GM19395 (cell line): ENCODE measurements at regions not wholly inside any gene's neighbourhood (a gene's known extent, or its start where the extent isn't known, plus 50 kb on each side); places are given as distances from the start of the nearest gene placed in this dataset.

ENCODE experiments used
- ATAC-seq: cut with Tn5 transposase; IDR thresholded peaks from one replicate; pipeline ENCODE4 v1.9.1; 2021; ENCODE audit warnings: mild to moderate bottlenecking, moderate library complexity; ENCODE audit not compliant: unreplicated experiment

DNA sequence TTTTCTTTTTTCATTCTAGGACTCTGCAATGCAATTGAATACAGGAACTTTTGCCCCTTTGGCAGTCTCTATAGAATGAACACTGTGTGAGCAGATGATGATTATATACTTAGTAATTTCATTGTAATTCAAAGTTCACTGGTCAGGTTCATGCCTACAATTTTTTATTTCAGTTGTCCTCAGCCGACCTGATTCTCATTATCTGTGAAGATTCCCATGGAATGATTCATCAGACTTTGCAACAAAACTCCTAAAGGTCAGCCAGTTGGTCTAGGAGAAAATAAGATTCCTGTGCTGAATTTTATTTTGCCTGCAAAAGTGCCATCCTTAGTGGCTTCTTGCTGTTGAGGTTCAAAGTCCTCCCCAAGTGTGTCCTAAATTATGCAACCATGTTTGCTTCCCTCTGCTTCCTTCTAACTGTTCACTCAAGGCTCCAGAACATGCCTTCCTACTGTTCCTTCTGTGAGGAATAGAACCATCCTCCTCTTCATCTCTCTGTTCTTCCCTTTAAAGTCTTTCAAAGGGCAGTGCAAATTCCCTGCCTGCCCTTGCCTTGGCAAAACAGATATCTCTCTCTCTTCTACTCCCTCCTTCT, 194.2 kb upstream of the CNR1 start:
- no peak for ATAC-seq

DNA sequence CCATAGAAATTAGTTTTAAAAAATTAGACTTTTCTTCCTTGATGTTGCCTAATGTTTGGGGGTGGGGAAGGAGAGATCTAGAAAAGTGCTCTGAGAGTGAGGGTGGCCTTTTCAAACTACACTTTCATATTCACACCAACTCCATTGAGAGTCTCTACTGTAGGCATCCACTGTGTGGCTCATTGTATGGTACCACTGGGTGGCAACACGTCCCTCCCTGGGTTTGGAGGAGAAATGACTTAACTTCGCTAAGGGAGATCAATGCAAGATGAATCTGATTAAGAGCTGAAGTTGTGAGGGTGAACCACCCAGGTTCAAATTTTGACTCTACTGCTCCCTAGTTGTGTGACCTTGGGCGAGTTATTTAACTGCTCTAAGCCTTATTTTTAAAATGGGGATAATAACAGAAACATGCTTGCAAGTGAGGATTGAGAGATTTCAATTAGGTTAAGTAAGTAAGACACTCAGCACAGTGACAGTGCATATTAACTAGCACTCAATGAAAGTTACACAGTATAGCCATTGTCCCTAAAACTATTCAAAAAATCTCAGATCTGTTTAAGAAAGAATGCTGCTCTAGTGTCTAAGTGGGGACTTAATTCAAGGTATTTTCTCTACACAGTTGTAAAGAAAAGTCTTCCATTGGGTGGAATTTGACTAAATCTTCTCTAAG, 193.5 kb upstream of the CNR1 start:
- no peak for ATAC-seq

DNA sequence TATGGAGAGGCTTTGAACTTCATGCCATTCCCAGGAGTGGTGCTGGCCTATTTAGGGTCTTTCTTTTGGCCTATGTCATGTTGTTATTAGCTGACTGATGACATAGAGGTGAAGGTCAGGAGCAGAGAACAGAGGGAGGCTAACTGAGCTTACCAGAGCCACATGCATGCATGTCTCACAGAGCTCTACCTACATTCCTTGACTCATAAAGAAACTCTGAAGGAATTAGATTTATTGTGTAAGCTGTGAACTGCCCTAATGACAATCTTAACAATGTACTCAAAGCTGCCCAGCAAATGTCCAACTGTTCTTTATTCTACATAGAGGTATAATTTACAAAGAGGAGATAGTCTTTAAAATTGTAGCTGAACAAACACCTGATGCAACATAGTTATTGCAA, 192.7 kb upstream of the CNR1 start:
- ATAC-seq = no peak

DNA sequence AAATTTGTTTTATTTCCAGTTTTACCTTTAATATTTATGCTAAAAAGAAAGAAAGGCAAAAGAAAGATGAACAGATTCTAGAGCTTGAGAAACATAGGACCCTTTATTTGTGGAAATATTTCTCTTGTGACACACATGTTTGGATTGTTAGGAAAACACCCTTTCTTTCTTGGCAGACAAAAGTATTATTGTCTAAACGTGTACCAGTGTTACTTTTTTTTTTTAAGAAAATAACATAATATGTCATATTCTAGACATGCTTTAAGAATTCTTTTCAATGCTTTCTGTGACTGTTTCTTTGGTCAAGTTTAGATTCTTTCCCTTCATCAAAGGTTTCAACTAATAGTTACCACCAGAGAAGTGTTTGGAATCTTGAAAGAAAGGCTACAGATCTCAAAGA, 183.4 kb upstream of the CNR1 start:
- ATAC-seq = no peak

DNA sequence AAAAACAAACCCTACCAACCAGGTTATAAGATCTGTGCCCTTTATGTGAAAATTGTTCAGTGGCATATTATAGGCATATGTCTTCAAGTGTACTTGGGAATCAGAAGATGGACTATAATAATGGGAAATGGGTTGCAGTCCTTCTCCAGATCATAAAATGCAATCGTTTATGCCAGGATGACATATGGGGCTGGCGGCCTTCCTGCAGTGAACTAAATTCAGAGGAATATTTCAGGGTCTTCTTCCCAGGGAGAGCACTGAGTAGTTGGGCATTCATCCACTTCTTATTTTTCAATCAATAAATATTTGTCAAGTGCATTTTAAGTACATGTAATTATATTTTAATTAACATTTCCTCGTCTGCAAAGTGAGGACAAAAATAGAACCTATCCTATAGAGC, 176.2 kb upstream of the CNR1 start:
- no peak for ATAC-seq

DNA sequence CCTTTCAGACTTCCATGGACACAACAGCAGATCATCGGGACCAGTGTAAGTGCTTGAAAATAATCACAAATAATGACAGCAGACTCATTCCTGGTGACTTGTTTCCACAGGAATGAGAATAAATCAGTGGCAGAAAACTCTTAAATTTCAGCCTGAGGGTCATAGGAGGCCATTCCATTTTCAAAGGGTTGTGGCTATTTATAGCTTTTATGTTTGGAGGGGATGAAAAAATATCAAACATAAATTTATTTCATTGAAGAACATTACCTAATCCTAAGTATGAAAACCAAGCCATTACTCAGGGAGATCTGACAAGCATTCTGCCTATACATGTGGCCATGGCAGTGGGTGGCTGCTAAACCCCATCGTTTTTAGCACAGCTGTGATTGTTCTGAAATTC, 173.6 kb upstream of the CNR1 start:
- no peak for ATAC-seq

DNA sequence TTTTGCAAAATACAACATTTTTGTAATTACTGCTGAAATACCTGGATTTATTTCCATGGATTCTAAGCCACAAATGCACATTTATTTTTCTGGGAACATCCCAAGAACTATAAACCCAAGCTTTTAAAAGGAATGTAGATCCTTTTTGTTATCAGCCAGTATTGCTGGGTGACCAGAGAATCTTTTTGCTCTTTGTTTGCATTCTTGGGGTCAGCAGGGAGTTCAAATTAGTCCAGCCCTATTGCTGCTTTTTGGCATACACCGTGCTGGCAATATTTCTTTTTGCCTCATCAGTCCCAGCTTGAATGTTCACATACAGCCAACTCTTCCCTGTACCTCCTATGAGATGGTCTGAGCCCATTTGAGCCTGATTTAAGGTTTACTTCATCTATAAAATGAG, 155.2 kb upstream of the CNR1 start:
- ATAC-seq = no peak

DNA sequence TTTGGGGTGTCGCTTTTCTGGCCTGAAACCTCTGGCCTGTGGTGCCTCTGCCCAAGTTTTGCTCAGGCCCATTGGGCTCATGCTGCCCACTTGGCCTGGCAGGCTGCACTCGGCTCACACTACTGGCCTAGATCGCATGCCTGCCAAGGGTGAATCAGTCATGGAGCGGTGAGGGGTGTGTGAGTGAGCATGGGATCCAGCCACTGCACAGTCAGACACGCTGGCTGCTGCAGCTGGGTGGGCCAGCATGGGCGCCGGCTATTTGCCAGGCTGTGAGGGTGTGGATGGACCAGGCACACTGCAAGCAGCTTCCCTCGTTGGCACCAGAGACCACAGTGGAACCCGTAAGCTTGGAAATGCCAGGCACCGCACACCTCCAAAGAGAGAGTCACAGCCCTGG, 145.4 kb upstream of the CNR1 start:
- ATAC-seq = no peak

DNA sequence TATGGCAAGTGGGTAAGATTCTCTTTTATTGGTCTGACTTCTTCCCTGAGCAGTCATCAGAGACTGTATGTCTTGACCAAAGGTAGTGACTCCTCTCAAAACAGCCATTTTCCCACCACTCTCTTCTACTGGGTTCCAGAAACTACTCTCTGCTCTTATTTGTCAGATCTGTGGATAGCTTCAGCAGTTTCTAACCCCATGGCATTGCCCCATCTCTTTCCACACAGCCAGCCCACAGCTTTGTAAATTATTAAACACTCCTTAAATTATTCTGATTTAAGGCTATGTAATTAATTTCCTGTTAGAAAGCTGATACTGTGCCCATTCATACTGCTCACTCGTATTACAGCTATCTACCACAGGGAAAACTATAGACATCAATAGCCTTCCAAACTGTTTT, 138.4 kb upstream of the CNR1 start:
- no peak for ATAC-seq

DNA sequence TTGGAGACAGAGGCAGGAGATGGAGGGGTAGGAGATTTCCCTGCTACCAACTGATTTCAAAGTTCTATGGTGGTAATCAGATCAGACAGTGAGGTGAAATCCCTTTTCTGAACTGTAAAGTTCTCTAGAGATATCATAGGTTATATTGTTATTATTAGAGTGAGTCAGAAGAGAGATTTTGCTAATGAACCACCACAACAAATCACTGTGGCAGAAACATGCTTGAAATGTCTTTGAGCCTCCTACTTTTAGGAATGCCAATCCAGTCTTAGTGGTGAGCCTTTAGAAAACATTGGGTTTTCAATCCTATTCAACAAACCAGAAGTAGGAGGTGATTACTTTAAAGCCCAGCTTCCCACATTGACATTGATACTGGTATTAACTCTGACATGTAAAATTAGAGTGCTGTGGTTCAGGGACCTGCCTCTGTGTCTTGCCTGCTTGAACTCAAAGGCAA, 136.7 kb upstream of the CNR1 start:
- no peak for ATAC-seq

DNA sequence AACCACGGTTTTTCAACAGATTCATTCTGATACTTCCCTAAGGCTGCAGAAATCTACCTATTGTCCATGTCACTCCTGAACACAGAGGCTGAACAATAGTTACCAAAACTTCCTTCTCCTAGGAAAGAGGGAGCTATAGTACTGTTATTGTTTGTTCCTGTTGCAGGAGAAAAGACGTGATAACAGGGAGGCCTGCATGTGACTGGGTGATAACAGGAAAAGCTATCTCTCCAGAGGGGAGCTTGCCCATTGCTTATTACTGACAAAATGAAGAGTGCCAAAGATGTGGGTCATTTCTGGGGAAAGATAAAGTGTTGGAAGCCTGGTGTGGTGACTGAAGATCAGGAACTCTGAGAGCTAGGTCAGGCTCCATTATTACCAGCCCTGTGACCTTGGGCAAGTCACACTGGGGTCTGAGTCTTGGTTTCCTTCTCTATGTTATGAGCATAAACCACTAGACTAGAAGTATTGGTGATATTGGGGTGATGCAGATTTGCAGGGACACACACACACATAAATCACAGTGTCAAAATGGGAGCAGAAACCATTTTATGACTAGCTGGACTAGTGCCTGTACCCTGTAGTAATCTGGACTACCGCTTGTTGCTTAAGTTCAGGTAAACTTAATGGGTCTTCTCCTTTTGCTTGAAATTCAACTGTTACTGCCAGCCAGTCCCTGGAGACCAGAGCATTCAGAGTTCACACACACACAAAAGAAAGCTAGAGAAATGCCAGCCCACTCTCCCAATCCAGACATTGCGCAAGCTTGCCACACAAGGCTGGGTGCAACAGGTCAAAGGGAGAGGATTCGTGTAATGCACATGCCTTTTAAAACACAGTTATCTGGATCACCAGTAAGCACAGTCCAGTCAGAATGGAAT, 136.0 kb upstream of the CNR1 start:
- no peak for ATAC-seq

DNA sequence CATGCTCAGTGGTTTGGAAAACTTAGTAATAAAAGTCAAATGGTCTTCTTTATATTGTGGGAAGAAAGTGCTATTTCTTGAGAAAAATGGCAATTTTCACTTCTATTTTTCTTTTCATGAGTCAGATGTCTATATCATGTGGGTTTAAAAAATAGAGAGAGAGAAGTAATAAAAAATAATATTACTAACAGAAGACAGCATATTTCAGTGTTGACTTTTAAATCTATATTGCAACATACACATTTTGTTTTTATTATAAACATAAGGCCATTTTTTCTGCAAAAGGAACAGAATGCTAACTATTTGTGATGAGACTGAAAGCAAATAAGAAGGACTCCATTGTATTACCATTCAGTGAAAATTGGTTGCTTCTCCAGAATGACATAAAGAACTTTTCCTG, 135.1 kb upstream of the CNR1 start:
- no peak for ATAC-seq

DNA sequence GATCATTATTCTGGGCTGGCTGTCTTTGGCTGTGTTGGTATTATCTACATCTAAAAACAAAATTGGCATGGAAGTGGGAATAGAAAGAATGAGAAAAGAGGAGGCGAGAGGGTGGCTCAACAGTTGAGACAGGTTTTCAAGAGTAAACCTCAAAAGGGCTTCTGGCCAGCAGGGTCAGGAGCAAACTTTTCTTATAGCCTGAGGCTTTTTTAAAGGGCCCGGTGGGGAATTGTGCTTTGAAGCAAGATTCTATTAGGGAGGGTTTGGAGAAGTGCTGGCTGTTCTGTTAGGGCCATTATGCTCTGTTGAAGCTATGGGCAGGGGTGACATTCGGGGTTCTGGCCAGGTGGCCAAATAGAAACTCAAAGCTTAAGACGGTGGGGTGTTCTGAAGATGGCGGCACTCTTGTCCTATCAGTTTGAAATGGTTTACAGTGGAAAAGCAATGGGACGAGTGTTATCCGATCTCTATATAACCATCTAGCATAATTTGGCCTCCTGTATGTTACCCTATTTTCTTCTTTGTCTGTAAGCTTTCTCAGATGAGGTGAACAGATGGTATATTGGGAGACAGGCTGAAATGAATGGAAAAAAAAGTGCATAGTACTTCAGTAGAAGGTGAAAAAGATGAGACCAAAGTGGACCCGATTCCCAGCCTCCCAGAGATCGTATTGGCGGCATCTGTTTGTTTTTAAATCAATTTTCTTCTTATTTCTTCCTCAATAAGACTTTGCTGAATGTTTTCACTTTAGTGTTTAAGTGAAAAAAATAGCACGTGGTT, 132.1 kb upstream of the CNR1 start:
- ATAC-seq = no peak

DNA sequence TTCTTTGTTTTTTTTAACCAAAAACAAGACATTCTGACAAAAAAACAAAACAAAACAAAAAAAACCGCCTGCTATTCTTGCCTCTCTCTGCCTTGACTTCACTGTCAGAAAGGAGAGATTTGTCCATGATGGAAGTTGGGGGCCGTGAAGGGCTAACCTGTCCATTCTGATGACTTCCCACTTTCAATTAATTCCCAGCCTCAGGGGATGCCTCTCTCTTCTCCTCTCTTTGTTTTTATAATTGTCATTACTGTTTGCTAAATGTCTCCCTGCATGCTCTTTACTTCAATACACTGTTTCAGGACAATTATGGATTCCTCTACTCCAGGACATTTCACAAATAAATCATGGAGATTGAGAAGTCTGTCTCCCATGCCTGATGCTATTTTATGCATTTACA, 130.5 kb upstream of the CNR1 start:
- no peak for ATAC-seq

DNA sequence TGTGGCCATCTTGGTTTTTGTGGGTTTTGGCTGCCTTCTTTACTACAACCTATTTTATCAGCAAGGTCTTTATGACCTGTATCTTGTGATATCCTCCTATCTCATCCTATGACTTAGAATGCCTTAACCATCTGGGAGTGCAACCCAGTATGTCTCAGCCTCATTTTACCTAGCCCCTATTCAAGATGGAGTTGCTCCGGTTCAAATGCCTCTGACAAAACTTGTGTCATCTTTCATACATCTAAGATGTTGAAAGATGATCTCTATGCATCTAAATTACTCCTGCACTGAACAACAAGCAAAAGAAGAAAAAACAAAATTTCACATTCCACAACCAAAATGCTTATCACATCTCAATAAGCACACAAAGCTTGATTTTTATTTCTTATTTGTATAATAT, 129.5 kb upstream of the CNR1 start:
- ATAC-seq = no peak

DNA sequence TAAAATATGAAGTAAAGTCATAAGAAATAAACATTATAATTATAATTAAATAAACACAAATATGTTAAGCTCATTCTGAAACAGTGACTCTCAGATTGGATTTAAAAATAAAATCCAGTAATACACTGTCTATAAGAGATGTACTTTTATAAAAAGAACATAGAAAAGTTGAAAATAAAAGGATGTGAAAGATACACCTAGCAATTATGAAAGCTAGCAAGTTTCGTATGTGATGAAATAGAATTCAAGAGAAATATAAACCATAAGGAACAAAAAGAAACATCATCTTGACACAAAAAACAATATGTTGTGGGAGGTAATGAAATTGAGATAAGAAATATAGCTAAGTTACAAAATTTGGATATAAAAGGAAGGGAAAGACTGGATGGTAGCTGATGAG, 128.6 kb upstream of the CNR1 start:
- no peak for ATAC-seq

DNA sequence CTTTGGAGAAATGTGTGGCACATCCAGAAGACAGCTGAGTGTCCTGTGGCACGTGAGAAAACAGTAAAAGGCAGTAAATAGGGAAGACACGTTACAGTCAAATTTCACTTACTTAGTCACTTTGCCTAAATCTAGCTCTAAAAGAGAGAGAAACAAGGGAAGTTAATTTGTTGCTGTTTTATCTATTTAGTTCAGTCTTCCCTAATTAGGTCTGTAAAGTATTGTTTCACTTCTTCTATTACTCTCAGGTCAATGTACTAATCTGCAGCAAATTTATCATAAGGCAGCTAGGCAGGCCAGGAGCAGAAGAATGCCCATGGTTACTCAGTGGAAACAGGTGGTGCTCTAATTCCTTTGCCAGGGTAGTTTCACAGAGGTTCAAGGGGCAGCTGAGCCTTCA, 124.3 kb upstream of the CNR1 start:
- ATAC-seq = no peak

DNA sequence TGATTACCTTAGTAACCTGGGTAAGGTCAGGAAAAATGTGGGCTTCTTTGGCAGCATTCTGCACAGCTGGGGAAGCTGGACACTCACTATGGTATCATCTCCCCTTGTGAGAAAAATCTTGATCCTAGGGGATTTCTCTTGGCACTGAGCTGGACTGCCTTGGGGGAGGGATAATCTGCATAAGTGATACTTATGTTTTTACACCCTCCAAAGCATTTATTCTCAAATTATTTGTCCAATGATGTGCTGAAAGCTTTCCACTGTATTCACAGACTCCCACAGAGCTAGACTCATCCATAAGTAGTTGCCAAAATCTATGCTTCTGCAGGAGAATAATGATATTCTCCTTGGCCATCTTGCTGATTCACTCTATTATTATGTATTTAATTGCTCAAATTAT, 121.5 kb upstream of the CNR1 start:
- ATAC-seq = no peak

DNA sequence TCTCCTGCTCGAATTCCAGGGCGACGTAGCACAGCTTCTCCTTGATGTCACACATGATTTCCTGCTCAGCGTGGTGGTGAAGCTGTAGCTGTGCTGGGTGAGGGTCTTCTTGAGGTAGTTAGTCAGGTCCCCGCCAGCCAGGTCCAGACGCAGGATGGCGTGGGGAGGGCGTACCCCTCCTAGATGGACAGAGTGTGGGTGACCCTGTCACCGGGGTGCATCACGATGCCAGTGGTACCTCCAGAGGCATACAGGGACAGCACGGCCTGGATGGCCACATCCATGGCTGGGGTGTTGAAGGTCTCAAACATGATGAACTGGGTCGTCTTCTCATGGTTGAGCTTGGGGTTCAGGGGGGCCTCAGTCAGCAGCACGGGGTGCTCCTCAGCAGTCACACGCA, 110.2 kb upstream of the CNR1 start:
- ATAC-seq = no peak

DNA sequence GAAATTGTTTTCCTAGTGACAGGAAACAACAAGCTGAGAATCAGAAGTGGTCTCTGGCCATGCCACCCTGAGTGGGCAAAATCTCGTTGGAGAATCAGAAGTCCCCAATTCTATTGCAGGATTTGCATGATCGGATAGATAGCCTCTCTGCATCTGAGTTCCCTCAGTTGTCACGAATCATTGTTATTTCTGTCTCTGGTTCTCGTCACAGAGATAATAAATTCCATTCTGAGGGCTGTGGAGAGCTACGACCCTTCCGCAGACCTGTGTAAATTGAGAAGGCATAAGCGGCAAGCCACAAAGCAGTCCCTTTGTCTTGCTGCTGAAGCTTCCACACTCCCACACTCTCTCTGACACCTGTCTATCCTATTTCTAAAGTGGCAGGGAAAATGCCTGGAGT, 102.4 kb upstream of the CNR1 start:
- no peak for ATAC-seq

DNA sequence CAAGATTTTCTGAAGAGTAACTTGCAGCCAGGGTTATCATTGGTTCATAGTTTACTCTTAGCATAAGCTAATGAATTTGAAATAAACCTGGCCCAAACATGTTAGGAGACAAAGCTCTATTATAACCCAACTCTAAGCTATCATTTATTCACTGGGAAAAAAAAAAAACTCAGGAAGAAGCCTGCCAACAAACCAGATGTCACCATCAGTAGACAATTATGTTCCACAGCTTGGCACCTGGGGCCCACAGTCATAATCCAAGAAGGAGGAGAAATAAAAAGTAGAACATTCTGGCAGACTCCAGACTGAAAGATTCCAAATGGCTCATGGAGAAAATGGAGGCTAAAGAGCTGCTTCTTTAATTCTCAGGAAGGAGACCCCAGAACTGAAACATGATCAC, 100.0 kb upstream of the CNR1 start:
- ATAC-seq = no peak
